ENCODE measurements at regions not wholly inside any gene's neighbourhood (a gene's known extent, or its start where the extent isn't known, plus 50 kb on each side); places are given as distances from the start of the nearest gene placed in this dataset.

DNA sequence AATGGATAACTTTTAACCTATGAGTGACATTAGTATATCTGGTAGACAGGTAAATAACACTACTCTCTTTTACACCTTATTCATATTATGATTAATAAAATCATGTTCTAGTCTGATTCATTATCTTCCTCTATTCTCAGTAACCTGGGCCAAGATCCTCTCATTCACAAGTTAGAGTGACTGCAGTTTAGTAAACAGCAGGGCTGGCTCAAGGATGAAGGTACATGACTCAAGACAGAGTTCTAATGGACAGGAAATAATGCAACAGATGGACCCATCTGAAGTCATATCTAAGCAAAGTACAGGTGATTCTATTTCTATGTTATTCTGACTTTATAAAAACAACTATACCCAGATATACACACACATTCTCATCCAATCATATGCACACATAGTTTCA, 582.5 kb upstream of the CDH18 start:
- TF ChIP-seq, protein P1, sequence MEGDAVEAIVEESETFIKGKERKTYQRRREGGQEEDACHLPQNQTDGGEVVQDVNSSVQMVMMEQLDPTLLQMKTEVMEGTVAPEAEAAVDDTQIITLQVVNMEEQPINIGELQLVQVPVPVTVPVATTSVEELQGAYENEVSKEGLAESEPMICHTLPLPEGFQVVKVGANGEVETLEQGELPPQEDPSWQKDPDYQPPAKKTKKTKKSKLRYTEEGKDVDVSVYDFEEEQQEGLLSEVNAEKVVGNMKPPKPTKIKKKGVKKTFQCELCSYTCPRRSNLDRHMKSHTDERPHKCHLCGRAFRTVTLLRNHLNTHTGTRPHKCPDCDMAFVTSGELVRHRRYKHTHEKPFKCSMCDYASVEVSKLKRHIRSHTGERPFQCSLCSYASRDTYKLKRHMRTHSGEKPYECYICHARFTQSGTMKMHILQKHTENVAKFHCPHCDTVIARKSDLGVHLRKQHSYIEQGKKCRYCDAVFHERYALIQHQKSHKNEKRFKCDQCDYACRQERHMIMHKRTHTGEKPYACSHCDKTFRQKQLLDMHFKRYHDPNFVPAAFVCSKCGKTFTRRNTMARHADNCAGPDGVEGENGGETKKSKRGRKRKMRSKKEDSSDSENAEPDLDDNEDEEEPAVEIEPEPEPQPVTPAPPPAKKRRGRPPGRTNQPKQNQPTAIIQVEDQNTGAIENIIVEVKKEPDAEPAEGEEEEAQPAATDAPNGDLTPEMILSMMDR (IDR thresholded peaks at IDR 0.05) = no peak

DNA sequence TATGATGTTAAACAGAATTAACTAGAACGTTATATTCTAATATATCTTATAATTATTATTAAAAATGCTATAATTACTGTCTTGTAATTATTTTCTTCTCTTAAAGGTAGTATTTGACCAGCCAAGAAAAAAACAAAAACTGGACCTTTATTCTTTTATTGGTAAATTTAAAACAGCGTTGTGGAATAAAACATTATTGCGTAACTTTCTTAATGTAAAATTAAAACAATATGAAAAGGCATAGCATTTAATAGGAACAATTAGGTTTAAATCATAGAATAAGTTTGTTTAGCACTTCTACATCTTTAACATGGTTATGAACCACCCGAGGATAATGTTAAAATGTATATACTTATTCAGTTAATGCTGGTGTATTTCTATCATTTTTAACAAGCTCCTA, 574.5 kb upstream of the CDH18 start:
- TF ChIP-seq, protein P1 (IDR thresholded peaks at IDR 0.05) = no peak

DNA sequence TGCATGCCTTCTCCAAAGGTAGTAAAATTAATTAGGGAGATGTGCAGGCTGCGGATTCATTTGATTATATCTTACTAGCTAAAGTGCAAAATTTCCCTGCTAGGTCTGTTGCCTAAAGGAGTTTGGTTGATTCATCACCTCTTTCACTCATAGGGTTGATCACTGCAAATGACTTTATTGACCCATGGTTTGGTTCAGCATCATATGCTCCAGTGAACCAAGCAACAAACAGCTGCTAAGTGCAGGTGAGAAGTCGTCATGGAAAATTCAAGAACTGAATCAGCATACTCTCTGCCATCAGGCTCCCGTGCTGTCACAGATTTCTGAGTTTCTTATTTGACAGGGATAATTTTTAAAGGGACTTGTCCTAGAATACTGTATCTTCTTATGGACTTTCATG, 571.8 kb upstream of the CDH18 start:
- TF ChIP-seq, protein P1 (IDR thresholded peaks at IDR 0.05) = no peak

DNA sequence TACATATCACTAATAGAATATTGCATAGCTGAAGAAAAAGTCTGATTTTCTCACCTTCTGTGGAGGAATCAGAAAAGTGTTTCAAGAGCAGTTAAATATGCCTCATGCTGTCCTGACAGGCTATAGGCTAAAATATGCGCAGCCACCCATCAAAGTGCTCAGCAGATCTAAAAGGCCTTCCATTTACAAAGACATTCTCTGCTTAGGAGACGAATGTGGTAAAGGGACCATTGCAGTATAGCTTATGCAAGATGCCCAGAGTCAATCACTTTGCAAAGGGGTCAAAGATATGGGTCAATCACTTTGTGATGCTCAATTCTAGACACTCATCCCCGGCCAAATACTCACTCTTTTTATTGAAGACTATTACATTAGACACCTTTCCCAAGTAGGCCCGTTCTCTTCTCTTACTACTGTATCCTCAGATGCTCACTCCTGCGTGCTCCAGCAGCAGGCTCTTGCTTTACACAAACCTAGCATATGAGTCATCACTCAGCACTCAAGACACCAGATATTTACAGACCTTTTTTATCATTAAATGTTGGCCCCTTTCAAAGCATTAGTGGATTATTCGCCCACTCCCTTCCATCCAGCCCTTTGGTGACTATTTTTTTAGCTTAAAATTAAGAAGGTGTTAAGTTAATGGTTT, 568.2 kb upstream of the CDH18 start:
- TF ChIP-seq, protein P1 (IDR thresholded peaks at IDR 0.05) = no peak

DNA sequence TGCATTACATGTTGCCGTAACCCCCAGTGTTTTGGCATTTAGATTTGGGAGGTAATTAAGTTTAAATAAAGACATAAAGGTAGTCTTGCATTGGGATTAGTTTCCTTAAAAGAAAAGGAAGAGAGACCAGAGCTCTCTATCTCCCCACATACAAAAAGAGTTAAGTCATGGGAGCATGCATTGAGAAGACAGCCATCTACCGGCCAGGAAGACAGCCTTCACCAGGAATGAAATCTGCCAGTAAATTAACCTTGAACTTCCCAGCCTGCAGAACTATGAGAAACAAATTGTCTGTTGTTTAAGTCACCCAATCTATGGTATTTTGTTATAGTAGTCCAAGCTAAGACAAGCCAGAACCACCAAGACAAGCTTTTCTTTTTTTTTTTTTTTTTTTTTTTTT, 567.0 kb upstream of the CDH18 start:
- TF ChIP-seq, protein P1 (IDR thresholded peaks at IDR 0.05) = no peak

DNA sequence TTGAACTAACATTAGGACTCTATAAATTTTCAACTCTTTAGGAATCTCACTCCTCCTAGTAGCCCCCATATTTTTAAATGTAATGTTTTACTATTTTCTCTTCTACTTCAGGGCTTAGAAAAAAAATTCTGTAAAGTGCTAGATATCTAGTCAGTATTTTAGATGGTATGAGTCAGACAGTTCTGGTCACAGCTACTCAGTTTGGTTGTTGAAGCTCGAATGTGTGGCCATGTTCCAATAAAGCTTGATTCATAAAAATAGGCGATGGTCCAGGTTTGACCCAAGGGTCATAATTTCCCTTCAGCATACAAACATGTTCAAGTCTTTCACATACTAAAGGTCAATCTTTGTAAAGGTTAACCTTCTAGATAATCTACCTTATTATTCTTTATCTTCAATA, 566.0 kb upstream of the CDH18 start:
- TF ChIP-seq, protein P1 (IDR thresholded peaks at IDR 0.05) = no peak

DNA sequence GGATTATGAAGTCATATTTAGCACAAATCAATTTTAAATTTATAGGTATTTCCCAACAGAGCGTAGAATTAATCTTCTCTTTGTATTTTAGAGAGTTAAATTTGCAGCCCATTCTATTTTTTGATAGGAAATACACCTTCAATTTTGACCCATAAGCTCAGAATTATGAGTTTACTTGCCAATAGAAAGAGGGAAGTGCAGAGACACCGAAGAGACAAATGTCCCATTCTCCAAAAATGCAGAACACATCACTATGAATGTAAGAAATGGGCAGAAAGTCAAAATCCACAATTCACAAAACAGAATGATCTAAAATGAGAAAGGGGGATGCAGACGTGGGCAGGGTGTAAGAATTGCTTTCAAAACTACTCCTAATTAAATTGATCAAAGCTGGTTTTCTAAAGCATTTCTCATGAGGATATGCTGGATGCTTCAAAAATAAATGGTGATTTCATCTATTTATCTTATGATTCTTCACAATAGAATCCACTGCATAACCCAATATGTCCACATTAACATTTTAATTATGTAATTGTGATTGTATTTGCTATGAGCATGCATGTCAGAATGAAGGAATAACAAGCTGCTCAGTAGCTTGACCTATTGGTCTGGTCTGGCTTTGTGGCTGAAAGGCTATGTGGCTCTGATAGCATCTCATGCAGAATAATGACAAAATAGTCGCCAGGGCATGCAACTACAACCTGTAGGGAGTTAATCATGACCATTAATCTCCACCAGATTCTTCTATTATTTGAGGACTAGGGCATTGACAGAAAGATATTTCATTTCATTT, 550.1 kb upstream of the CDH18 start:
- TF ChIP-seq, protein P1 (IDR thresholded peaks at IDR 0.05) = no peak

Measured in LNCAP (cell line).